DOHH2 (cell line): ENCODE measurements at regions not wholly inside any gene's neighbourhood (a gene's known extent, or its start where the extent isn't known, plus 50 kb on each side); places are given as distances from the start of the nearest gene placed in this dataset.

Experiments
- H3F3A ChIP-seq: fragments of 200-600 bp; sonication (generic), shearing (Covaris generic); 2 replicates; pipeline ENCODE4 v1.6.0; 2016; ENCODE audit warnings: antibody characterized with exemption, mild to moderate bottlenecking; ENCODE audit not compliant: control insufficient read depth, insufficient read depth
- H3K27ac ChIP-seq: fragments of 200-600 bp; sonication (generic); 2 replicates; pipeline ENCODE4 v1.5.1; 2014; ENCODE audit warnings: low read depth, mild to moderate bottlenecking, low read length, moderate library complexity
- H3K27me3 ChIP-seq: fragments of 200-600 bp; sonication (generic); 2 replicates; pipeline ENCODE4 v1.6.1; 2014; ENCODE audit warnings: mild to moderate bottlenecking, low read length, mixed read lengths; ENCODE audit not compliant: control insufficient read depth
- H3K36me3 ChIP-seq: fragments of 200-600 bp; sonication (generic); 2 replicates; pipeline ENCODE4 v1.6.1; 2014; ENCODE audit warnings: mild to moderate bottlenecking, low read length, moderate library complexity, mixed read lengths; ENCODE audit not compliant: control insufficient read depth
- H3K4me1 ChIP-seq: fragments of 200-600 bp; sonication (generic); 2 replicates; pipeline ENCODE4 v1.6.1; 2014; ENCODE audit warnings: mild to moderate bottlenecking, low read length, mixed read lengths; ENCODE audit not compliant: control insufficient read depth
- H3K4me2 ChIP-seq: fragments of 200-600 bp; sonication (generic); 2 replicates; pipeline ENCODE4 v1.6.0; 2014; ENCODE audit warnings: mild to moderate bottlenecking, low read length, moderate library complexity
- H3K4me3 ChIP-seq: fragments of 200-600 bp; sonication (generic); 2 replicates; pipeline ENCODE4 v1.5.1; 2014; ENCODE audit warnings: mild to moderate bottlenecking, low read length, mixed read lengths
- H3K79me2 ChIP-seq: fragments of 200-600 bp; sonication (generic); 2 replicates; pipeline ENCODE4 v1.6.1; 2014; ENCODE audit warnings: mild to moderate bottlenecking, low read length, mixed read lengths; ENCODE audit not compliant: control insufficient read depth
- H3K9me2 ChIP-seq: fragments of 200-600 bp; sonication (generic); replicated peaks from 2 replicates; pipeline ENCODE4 v1.6.1; 2014; ENCODE audit warnings: mild to moderate bottlenecking, low read length, mixed read lengths; ENCODE audit not compliant: control insufficient read depth
- H3K9me3 ChIP-seq: fragments of 200-600 bp; sonication (generic); 2 replicates; pipeline ENCODE4 v1.6.1; 2014; ENCODE audit warnings: antibody characterized with exemption, low read length, mixed read lengths; ENCODE audit not compliant: control insufficient read depth, insufficient read depth
- H4K20me1 ChIP-seq: fragments of 200-600 bp; sonication (generic); 2 replicates; pipeline ENCODE4 v1.6.0; 2014; ENCODE audit warnings: low read depth, mild to moderate bottlenecking, antibody characterized with exemption, low read length, moderate library complexity; ENCODE audit not compliant: control insufficient read depth, insufficient read depth
- EZH2phosphoT487 ChIP-seq: fragments of 200-600 bp; sonication (generic); IDR thresholded peaks from 2 replicates; pipeline ENCODE4 v1.6.1; 2017; ENCODE audit warnings: borderline replicate concordance, mild to moderate bottlenecking, antibody characterized with exemption, low read length, moderate library complexity, mixed read lengths
- TF ChIP-seq, protein P1 (sequence below): fragments of 200-600 bp; sonication (generic); IDR thresholded peaks from one replicate; pipeline ENCODE4 v1.5.1; 2014; ENCODE audit warnings: antibody characterized with exemption, mild to moderate bottlenecking, low read depth, low read length; ENCODE audit not compliant: poor library complexity, severe bottlenecking

DNA sequence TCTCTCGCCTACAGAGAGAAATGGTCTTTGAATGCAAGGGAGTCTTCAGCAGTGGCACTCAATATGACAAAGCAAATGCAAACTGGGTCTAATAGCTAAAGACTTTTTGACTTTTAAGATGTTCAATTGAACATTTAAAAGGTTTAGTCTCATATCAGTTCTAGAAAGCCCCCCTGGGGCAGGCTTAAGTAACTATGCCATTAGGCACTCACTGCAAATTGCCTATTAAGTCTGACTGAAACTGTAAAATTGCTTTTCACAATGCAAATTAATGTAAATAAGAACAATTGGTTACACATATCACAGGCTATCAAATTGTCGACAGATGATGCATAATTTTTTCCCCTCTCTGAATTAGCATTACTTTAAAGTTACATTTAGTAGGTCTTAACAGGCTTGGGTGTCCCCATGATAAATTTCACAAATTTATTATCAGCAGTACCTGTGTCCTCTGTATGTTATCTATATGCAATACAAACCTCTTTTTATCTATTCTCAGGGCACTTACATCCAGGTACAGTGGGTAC is 329.1 kb downstream of the LRRIQ3 start:
- Histone ChIP-seq H3K27me3 (no peaks in the 10 kb centered on the region), H3K36me3 (no peaks in the 10 kb centered on the region), H3K4me2 (no peak overlapping the region), H3F3A (no peaks in the 10 kb centered on the region), H3K27ac (no peak overlapping the region), H3K9me3 (no peaks in the 10 kb centered on the region), H3K4me3 (no peak overlapping the region), H4K20me1 (no peaks in the 10 kb centered on the region), H3K9me2 (no peaks in the 10 kb centered on the region), H3K79me2 (no peaks in the 10 kb centered on the region), H3K4me1 (no peaks in the 10 kb centered on the region)
- TF ChIP-seq EZH2phosphoT487 = no peak
- TF ChIP-seq, protein P1, sequence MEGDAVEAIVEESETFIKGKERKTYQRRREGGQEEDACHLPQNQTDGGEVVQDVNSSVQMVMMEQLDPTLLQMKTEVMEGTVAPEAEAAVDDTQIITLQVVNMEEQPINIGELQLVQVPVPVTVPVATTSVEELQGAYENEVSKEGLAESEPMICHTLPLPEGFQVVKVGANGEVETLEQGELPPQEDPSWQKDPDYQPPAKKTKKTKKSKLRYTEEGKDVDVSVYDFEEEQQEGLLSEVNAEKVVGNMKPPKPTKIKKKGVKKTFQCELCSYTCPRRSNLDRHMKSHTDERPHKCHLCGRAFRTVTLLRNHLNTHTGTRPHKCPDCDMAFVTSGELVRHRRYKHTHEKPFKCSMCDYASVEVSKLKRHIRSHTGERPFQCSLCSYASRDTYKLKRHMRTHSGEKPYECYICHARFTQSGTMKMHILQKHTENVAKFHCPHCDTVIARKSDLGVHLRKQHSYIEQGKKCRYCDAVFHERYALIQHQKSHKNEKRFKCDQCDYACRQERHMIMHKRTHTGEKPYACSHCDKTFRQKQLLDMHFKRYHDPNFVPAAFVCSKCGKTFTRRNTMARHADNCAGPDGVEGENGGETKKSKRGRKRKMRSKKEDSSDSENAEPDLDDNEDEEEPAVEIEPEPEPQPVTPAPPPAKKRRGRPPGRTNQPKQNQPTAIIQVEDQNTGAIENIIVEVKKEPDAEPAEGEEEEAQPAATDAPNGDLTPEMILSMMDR = no peak

DNA sequence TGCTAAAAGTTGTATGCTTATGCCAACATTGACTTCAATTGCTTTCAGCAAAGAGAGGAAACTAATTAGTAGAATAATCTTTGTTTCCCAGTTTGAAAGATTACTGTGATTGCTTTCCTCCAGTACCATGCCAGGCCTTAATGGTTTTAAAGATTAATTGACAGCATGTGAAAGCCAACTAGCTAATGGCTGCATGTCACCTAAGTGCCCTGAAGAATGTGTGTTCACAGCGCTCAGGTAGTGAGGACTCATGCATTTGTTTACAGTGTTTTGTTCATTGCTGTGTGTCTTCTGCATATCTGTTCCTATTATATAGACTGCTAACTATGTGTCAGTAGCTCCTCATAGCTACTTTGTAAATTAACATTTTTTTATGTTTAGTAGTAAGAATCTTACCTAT is 335.6 kb downstream of the LRRIQ3 start:
- H3K36me3 ChIP-seq = no peaks in the 10 kb centered on the region
- H3K9me3 ChIP-seq = no peaks in the 10 kb centered on the region
- no peaks in the 10 kb centered on the region for H3F3A ChIP-seq
- no peaks in the 10 kb centered on the region for H3K9me2 ChIP-seq
- no peak overlapping the region for H3K4me3 ChIP-seq
- H3K4me1 ChIP-seq = no peaks in the 10 kb centered on the region
- TF ChIP-seq, protein P1 = no peak
- TF ChIP-seq EZH2phosphoT487 = no peak
- H3K79me2 ChIP-seq = no peaks in the 10 kb centered on the region
- H3K27me3 ChIP-seq = no peaks in the 10 kb centered on the region
- no peak overlapping the region for H3K4me2 ChIP-seq
- no peak overlapping the region for H3K27ac ChIP-seq
- H4K20me1 ChIP-seq = no peaks in the 10 kb centered on the region

DNA sequence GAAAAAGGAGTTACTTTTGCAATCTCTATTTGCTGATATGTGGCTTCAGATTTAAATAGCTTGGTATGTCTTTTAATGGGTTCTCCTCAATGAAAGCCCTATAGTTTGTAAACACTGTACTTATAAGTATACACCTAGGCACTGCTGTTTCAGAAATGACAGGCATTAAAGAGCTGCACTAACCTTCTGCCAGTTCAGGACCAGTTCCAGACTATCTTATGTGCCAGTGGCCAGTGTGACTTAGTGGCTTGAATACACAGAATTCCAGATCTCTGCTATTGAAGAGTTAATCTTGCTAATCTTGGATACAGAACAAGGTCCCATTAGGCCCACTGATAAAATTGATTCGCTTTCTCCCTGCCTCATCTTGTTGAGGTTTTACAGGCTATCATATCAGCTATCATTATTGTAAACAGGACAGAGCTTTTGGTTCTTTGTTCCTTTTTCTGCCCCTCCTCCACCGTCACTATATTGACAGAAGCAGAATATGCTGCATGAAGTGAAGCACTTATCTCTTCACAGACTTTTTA is 337.5 kb downstream of the LRRIQ3 start:
- Histone ChIP-seq H3F3A (no peaks in the 10 kb centered on the region), H4K20me1 (no peaks in the 10 kb centered on the region), H3K4me3 (no peak overlapping the region), H3K27ac (no peak overlapping the region), H3K27me3 (no peaks in the 10 kb centered on the region), H3K9me2 (no peaks in the 10 kb centered on the region), H3K4me1 (no peaks in the 10 kb centered on the region), H3K9me3 (no peaks in the 10 kb centered on the region), H3K79me2 (no peaks in the 10 kb centered on the region), H3K36me3 (no peaks in the 10 kb centered on the region), H3K4me2 (no peak overlapping the region)
- no peak for TF ChIP-seq EZH2phosphoT487
- TF ChIP-seq, protein P1 = no peak

DNA sequence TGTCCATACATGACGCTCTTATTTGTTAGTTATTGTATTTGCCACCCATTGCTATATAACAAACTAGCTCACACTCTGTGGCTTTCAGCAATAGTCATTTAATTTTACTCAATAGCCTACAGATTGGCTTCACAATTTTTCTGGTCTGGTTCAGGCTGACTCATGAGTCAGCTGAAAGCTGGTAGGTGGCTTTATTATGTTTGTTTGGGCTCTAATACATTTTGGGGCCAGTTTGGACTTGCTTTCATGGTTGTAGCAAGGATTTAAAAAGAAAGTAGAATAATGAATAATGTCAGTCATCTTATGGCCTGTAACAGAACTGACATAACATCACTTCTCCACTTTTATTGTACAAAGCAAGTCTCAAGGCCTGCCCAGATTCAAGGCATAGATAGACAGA is 338.7 kb downstream of the LRRIQ3 start:
- H4K20me1 ChIP-seq = no peaks in the 10 kb centered on the region
- no peaks in the 10 kb centered on the region for H3K27me3 ChIP-seq
- H3K79me2 ChIP-seq = no peaks in the 10 kb centered on the region
- no peak overlapping the region for H3K4me3 ChIP-seq
- no peaks in the 10 kb centered on the region for H3K9me3 ChIP-seq
- H3K36me3 ChIP-seq = no peaks in the 10 kb centered on the region
- H3K4me1 ChIP-seq = no peaks in the 10 kb centered on the region
- H3K27ac ChIP-seq = no peak overlapping the region
- H3K9me2 ChIP-seq = no peaks in the 10 kb centered on the region
- TF ChIP-seq EZH2phosphoT487 = no peak
- TF ChIP-seq, protein P1 = no peak
- H3K4me2 ChIP-seq = no peak overlapping the region
- H3F3A ChIP-seq = no peaks in the 10 kb centered on the region
